H9 (cell line): ENCODE measurements at regions not wholly inside any gene's neighbourhood (a gene's known extent, or its start where the extent isn't known, plus 50 kb on each side); places are given as distances from the start of the nearest gene placed in this dataset.

Experiments
- DNase-seq: peaks from one replicate; pipeline ENCODE4 v3.0.0-alpha.2; 2017
- H2AFZ ChIP-seq: one replicate; pipeline ENCODE4 v1.6.1; 2013; ENCODE audit warnings: mild to moderate bottlenecking, low read length, control low read depth, moderate library complexity
- H2AK5ac ChIP-seq: 2 replicates; pipeline ENCODE4 v1.6.1; 2013; ENCODE audit warnings: low read length, control low read depth, mixed read lengths; ENCODE audit not compliant: insufficient read length
- H2BK120ac ChIP-seq: one replicate; pipeline ENCODE4 v1.6.1; 2013; ENCODE audit warnings: low read depth, mild to moderate bottlenecking, low read length, control low read depth, inconsistent platforms; ENCODE audit not compliant: poor library complexity, severe bottlenecking
- H2BK12ac ChIP-seq: 2 replicates; pipeline ENCODE4 v1.6.1; 2013; ENCODE audit warnings: low read length, control low read depth, mixed read lengths, low read depth; ENCODE audit not compliant: insufficient read length
- H2BK15ac ChIP-seq: 2 replicates; pipeline ENCODE4 v1.6.1; 2013; ENCODE audit warnings: low read depth, low read length, control low read depth
- H2BK20ac ChIP-seq: one replicate; pipeline ENCODE4 v1.6.1; 2013; ENCODE audit warnings: low read depth, mild to moderate bottlenecking, low read length, control low read depth, inconsistent platforms; ENCODE audit not compliant: poor library complexity, severe bottlenecking
- H2BK5ac ChIP-seq: 2 replicates; pipeline ENCODE4 v1.6.1; 2013; ENCODE audit warnings: low read length, control low read depth, mixed read lengths; ENCODE audit not compliant: insufficient read length
- H3K14ac ChIP-seq: 2 replicates; pipeline ENCODE4 v1.6.1; 2013; ENCODE audit warnings: low read length, control low read depth; ENCODE audit not compliant: insufficient read depth
- H3K18ac ChIP-seq: 2 replicates; pipeline ENCODE4 v1.6.1; 2013; ENCODE audit warnings: low read depth, mild to moderate bottlenecking, mixed read lengths, low read length, control low read depth; ENCODE audit not compliant: insufficient read length
- H3K23ac ChIP-seq: 2 replicates; pipeline ENCODE4 v1.6.1; 2013; ENCODE audit warnings: low read length, control low read depth, mixed read lengths, low read depth; ENCODE audit not compliant: insufficient read length
- H3K23me2 ChIP-seq: 2 replicates; pipeline ENCODE4 v1.6.1; 2013; ENCODE audit warnings: low read depth, mild to moderate bottlenecking, mixed read lengths, low read length, control low read depth; ENCODE audit not compliant: insufficient read length, poor library complexity, severe bottlenecking
- H3K27ac ChIP-seq: 2 replicates; pipeline ENCODE4 v1.5.1; 2013; ENCODE audit warnings: low read length, control low read depth, mixed read lengths, low read depth; ENCODE audit not compliant: insufficient read length
- H3K27me3 ChIP-seq: 2 replicates; pipeline ENCODE4 v1.6.1; 2013; ENCODE audit warnings: low read length, control low read depth, inconsistent platforms; ENCODE audit not compliant: insufficient read depth
- H3K4ac ChIP-seq: 2 replicates; pipeline ENCODE4 v1.6.1; 2013; ENCODE audit warnings: low read depth, mild to moderate bottlenecking, control low read depth, inconsistent platforms, low read length, moderate library complexity
- H3K4me1 ChIP-seq: 2 replicates; pipeline ENCODE4 v1.6.1; 2013; ENCODE audit warnings: low read length, control low read depth, inconsistent platforms; ENCODE audit not compliant: insufficient read depth
- H3K4me2 ChIP-seq: 2 replicates; pipeline ENCODE4 v1.6.1; 2013; ENCODE audit warnings: low read length, control low read depth, mixed read lengths; ENCODE audit not compliant: insufficient read length, insufficient read depth
- H3K56ac ChIP-seq: 2 replicates; pipeline ENCODE4 v1.6.1; 2013; ENCODE audit warnings: low read depth, mild to moderate bottlenecking, mixed read lengths, low read length, control low read depth; ENCODE audit not compliant: insufficient read length
- H3K79me1 ChIP-seq: 2 replicates; pipeline ENCODE4 v1.6.1; 2013; ENCODE audit warnings: low read depth, mild to moderate bottlenecking, moderate library complexity, low read length, control low read depth, inconsistent platforms; ENCODE audit not compliant: insufficient read depth, poor library complexity, severe bottlenecking
- H3K79me2 ChIP-seq: 2 replicates; pipeline ENCODE4 v1.6.1; 2013; ENCODE audit warnings: low read length, control low read depth, inconsistent platforms; ENCODE audit not compliant: insufficient read depth
- H3K9ac ChIP-seq: 2 replicates; pipeline ENCODE4 v1.6.1; 2013; ENCODE audit warnings: low read length, control low read depth, mixed read lengths; ENCODE audit not compliant: insufficient read length; ENCODE audit errors: extremely low read depth
- H3K9me3 ChIP-seq: one replicate; pipeline ENCODE4 v1.6.1; 2013; ENCODE audit warnings: low read depth, low read length, inconsistent platforms; ENCODE audit not compliant: control insufficient read depth
- H3T11ph ChIP-seq: one replicate; pipeline ENCODE4 v1.6.1; 2013; ENCODE audit warnings: mild to moderate bottlenecking, low read length, control low read depth, inconsistent platforms
- H4K20me1 ChIP-seq: one replicate; pipeline ENCODE4 v1.6.1; 2013; ENCODE audit not compliant: control insufficient read depth, insufficient read length, insufficient read depth
- H4K5ac ChIP-seq: 2 replicates; pipeline ENCODE4 v1.6.1; 2013; ENCODE audit warnings: low read depth, mild to moderate bottlenecking, mixed read lengths, low read length, control low read depth; ENCODE audit not compliant: insufficient read length
- H4K8ac ChIP-seq: replicated peaks from 2 replicates; pipeline ENCODE4 v1.6.1; 2013; ENCODE audit warnings: low read length, control low read depth, mixed read lengths, low read depth; ENCODE audit not compliant: insufficient read length
- H4K91ac ChIP-seq: 2 replicates; pipeline ENCODE4 v1.6.1; 2013; ENCODE audit warnings: low read depth, mild to moderate bottlenecking, moderate library complexity, mixed read lengths, low read length, control low read depth; ENCODE audit not compliant: insufficient read length
- H3K27ac Mint-ChIP-seq, 3 experiments: 2 replicates in 2 of 3; 3 replicates in 1 of 3; pipeline ENCODE4 v1.8.0; 2020 to 2021; ENCODE audit warnings: mixed read lengths in 3 of 3, mild to moderate bottlenecking in 1 of 3, moderate library complexity in 1 of 3
- H3K27me3 Mint-ChIP-seq: 2 replicates; pipeline ENCODE4 v1.8.0; 2021; ENCODE audit warnings: low read depth, mild to moderate bottlenecking, moderate library complexity, mixed read lengths
- H3K36me3 Mint-ChIP-seq, 3 experiments: 2 replicates in 2 of 3; 3 replicates in 1 of 3; pipeline ENCODE4 v1.8.0; 2020 to 2021; ENCODE audit warnings: low read depth in 3 of 3, mixed read lengths in 3 of 3; ENCODE audit not compliant: insufficient read depth in 1 of 3
- H3K4me1 Mint-ChIP-seq, 2 experiments: 2 replicates each; pipeline ENCODE4 v1.8.0; 2020; ENCODE audit warnings: mixed read lengths in 2 of 2
- H3K4me3 Mint-ChIP-seq, 2 experiments: 2 replicates in 1 of 2; 3 replicates in 1 of 2; pipeline ENCODE4 v1.8.0; 2020 to 2021; ENCODE audit warnings: mild to moderate bottlenecking in 2 of 2, mixed read lengths in 2 of 2, moderate library complexity in 1 of 2
- H3K9me3 Mint-ChIP-seq, 2 experiments: 2 replicates in 1 of 2; 3 replicates in 1 of 2; pipeline ENCODE4 v1.8.0; 2020; ENCODE audit warnings: mild to moderate bottlenecking in 2 of 2, mixed read lengths in 2 of 2, moderate library complexity in 1 of 2
- WGBS: extraction: QIAGEN DNeasy Blood & Tissue Kit; methylation state at CpG from one replicate; pipeline ENCODE4 v1.1.7; 2013; ENCODE audit warnings: missing lambda C conversion rate, low lambda C conversion rate, mixed read lengths; ENCODE audit not compliant: insufficient read length; ENCODE audit errors: extremely low coverage; 5-methylcytosine and 5-hydroxymethylcytosine counted together
- TF ChIP-seq, protein P1 (sequence below): fragments of 200-600 bp; sonication (generic); conservative IDR thresholded peaks from 3 replicates; pipeline ENCODE4 v1.8.0; 2021; ENCODE audit warnings: antibody characterized with exemption, mild to moderate bottlenecking

DNA sequence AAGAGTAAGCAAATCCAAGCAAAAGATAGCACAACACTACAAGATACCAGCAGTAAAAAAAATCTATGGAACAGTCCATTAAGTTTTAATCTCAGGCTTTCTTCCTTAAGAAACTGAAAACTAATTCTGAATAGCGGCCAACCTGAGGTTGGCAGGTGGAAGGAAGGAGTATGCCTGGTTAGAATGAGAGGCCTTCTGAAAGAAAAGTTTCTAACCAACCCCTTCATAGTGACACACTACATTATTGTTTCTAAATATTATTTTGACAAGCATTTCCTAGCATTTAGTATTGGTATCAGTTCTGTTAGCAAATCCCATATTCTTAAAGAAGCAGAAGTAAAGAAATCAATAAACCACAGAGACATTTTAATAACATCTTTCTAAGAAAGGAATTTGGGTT is 205.7 kb upstream of the PTBP2 start:
- H3K27ac ChIP-seq = no peak overlapping the region
- no peak overlapping the region for H3K56ac ChIP-seq
- no peak overlapping the region for H4K91ac ChIP-seq
- Mint-ChIP-seq H3K4me3 (no peak overlapping the region), H3K27me3 (no peaks in the 10 kb centered on the region), H3K4me1 (peaks cover 26 to 43% of the 10 kb centered on the region in 2 experiments), H3K9me3 (no peaks in the 10 kb centered on the region), H3K27ac (no peak overlapping the region), H3K36me3 (no peaks in the 10 kb centered on the region; a peak in 1 of 7 replicates)
- H3K23me2 ChIP-seq = no peaks in the 10 kb centered on the region
- H3K14ac ChIP-seq = no peak overlapping the region
- no peaks in the 10 kb centered on the region for H3K9me3 ChIP-seq
- H3K79me2 ChIP-seq = no peaks in the 10 kb centered on the region
- TF ChIP-seq, protein P1, sequence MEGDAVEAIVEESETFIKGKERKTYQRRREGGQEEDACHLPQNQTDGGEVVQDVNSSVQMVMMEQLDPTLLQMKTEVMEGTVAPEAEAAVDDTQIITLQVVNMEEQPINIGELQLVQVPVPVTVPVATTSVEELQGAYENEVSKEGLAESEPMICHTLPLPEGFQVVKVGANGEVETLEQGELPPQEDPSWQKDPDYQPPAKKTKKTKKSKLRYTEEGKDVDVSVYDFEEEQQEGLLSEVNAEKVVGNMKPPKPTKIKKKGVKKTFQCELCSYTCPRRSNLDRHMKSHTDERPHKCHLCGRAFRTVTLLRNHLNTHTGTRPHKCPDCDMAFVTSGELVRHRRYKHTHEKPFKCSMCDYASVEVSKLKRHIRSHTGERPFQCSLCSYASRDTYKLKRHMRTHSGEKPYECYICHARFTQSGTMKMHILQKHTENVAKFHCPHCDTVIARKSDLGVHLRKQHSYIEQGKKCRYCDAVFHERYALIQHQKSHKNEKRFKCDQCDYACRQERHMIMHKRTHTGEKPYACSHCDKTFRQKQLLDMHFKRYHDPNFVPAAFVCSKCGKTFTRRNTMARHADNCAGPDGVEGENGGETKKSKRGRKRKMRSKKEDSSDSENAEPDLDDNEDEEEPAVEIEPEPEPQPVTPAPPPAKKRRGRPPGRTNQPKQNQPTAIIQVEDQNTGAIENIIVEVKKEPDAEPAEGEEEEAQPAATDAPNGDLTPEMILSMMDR = no peak
- H3K27me3 ChIP-seq = no peaks in the 10 kb centered on the region
- H3K4me1 ChIP-seq = no peaks in the 10 kb centered on the region; the same call in 1 of the 2 replicates
- no peak for DNase-seq
- H2BK20ac ChIP-seq = no peak overlapping the region
- no peak overlapping the region for H3K9ac ChIP-seq
- H4K8ac ChIP-seq = no peak overlapping the region
- H4K20me1 ChIP-seq = no peaks in the 10 kb centered on the region
- WGBS = no CpG with 5 or more reads among the region's 1 CpG
- H3K4me2 ChIP-seq = no peak overlapping the region
- no peak overlapping the region for H3T11ph ChIP-seq
- no peak overlapping the region for H2BK120ac ChIP-seq
- no peaks in the 10 kb centered on the region for H3K79me1 ChIP-seq
- H3K23ac ChIP-seq = no peak overlapping the region
- H2AFZ ChIP-seq = no peak overlapping the region
- no peak overlapping the region for H2BK15ac ChIP-seq
- no peak overlapping the region for H3K4ac ChIP-seq
- no peak overlapping the region for H2AK5ac ChIP-seq
- no peak overlapping the region for H3K18ac ChIP-seq
- H2BK5ac ChIP-seq = no peak overlapping the region
- no peak overlapping the region for H2BK12ac ChIP-seq
- H4K5ac ChIP-seq = no peak overlapping the region
